HG03064 (cell line): ENCODE measurements at regions not wholly inside any gene's neighbourhood (a gene's known extent, or its start where the extent isn't known, plus 50 kb on each side); places are given as distances from the start of the nearest gene placed in this dataset.

Source experiments
- ATAC-seq: cut with Tn5 transposase; IDR thresholded peaks from one replicate; pipeline ENCODE4 v1.9.1; 2021; ENCODE audit warnings: low read depth; ENCODE audit not compliant: unreplicated experiment

GRCh38 chr1:38114241-38115026, 67.8 kb upstream of the POU3F1 start:
- ATAC-seq, result no peak

GRCh38 chr1:38113159-38113666, 66.6 kb upstream of the POU3F1 start:
- ATAC-seq, result no peak

GRCh38 chr1:38111589-38111988, 65.0 kb upstream of the POU3F1 start:
- no peak for ATAC-seq

GRCh38 chr1:38105267-38105666, 58.7 kb upstream of the POU3F1 start:
- ATAC-seq, result no peak

- no peak for ATAC-seq
Observed at GRCh38 chr1:38102636-38103035, 56.0 kb upstream of the POU3F1 start.

GRCh38 chr1:38101037-38101785, 54.6 kb upstream of the POU3F1 start:
- no peak for ATAC-seq

- no peak for ATAC-seq
Observed at GRCh38 chr1:38098101-38098847, 51.7 kb upstream of the POU3F1 start.

GRCh38 chr1:38097284-38097898, 50.8 kb upstream of the POU3F1 start:
- no peak for ATAC-seq
